Thoracic aorta (tissue), 2 donors: ENCODE measurements at regions not wholly inside any gene's neighbourhood (a gene's known extent, or its start where the extent isn't known, plus 50 kb on each side); places are given as distances from the start of the nearest gene placed in this dataset.

Source experiments
- ATAC-seq: fragments of 150-250 bp; one replicate; pipeline ENCODE4 v1.8.0; 2017; ENCODE audit warnings: low read depth; ENCODE audit not compliant: insufficient number of reproducible peaks, low FRiP score
- DNase-seq: peaks from one replicate; pipeline ENCODE4 v3.0.0-alpha.2; 2020; ENCODE audit warnings: low spot score
- H3K27ac ChIP-seq, 2 donors: fragments of 200-600 bp; sonication (generic); 1 replicate in 1 of 2; 2 replicates in 1 of 2; pipeline ENCODE4 v1.5.1; 2016; ENCODE audit warnings: mild to moderate bottlenecking in 2 of 2, moderate library complexity in 2 of 2
- H3K27me3 ChIP-seq: fragments of 200-600 bp; sonication (generic); replicated peaks from 2 replicates; pipeline ENCODE4 v1.6.0; 2016; ENCODE audit warnings: mild to moderate bottlenecking; ENCODE audit not compliant: insufficient read depth
- H3K36me3 ChIP-seq: fragments of 200-600 bp; sonication (generic); one replicate; pipeline ENCODE4 v1.5.1; 2016
- H3K4me1 ChIP-seq, 2 donors: fragments of 200-600 bp; sonication (generic); 1 replicate in 1 of 2; 2 replicates in 1 of 2; pipeline versions ENCODE4 v1.5.1 to v1.6.0; 2016; ENCODE audit warnings: low read depth in 2 of 2, mild to moderate bottlenecking in 1 of 2; ENCODE audit not compliant: control insufficient read depth in 1 of 2
- H3K4me3 ChIP-seq: fragments of 200-600 bp; sonication (generic); 2 replicates; pipeline ENCODE4 v1.5.1; 2016; ENCODE audit warnings: mild to moderate bottlenecking
- H3K9me3 ChIP-seq: fragments of 200-600 bp; sonication (generic); 2 replicates; pipeline ENCODE4 v1.5.1; 2016
- CTCF ChIP-seq: fragments of 200-600 bp; sonication (generic); IDR thresholded peaks from one replicate; pipeline ENCODE4 v1.5.1; 2019; ENCODE audit warnings: antibody characterized with exemption

- no peaks in the 10 kb centered on the region for H3K36me3 ChIP-seq
- no peak overlapping the region for H3K27ac ChIP-seq
- no peak for DNase-seq
- TF ChIP-seq CTCF = no peak
- no peak for ATAC-seq
- no peak overlapping the region for H3K4me3 ChIP-seq
- no peaks in the 10 kb centered on the region for H3K4me1 ChIP-seq
- H3K27me3 ChIP-seq = no peaks in the 10 kb centered on the region
- H3K9me3 ChIP-seq = no peaks in the 10 kb centered on the region
Measured at GRCh38 chr16:73503093-73503492, 455.2 kb upstream of the ZFHX3 start.

GRCh38 chr16:73499276-73499675, 451.3 kb upstream of the ZFHX3 start:
- H3K4me3 ChIP-seq = no peak overlapping the region
- no peak overlapping the region for H3K27ac ChIP-seq
- no peaks in the 10 kb centered on the region for H3K27me3 ChIP-seq
- DNase-seq (no peak), ATAC-seq (no peak)
- TF ChIP-seq CTCF = no peak
- H3K9me3 ChIP-seq = no peaks in the 10 kb centered on the region
- no peaks in the 10 kb centered on the region for H3K36me3 ChIP-seq
- H3K4me1 ChIP-seq = no peaks in the 10 kb centered on the region

GRCh38 chr16:73485880-73486279, 438.0 kb upstream of the ZFHX3 start:
- Histone ChIP-seq H3K4me1 (no peaks in the 10 kb centered on the region), H3K27me3 (no peaks in the 10 kb centered on the region), H3K4me3 (no peak overlapping the region), H3K9me3 (no peaks in the 10 kb centered on the region), H3K36me3 (no peaks in the 10 kb centered on the region), H3K27ac (no peak overlapping the region)
- no peak for DNase-seq
- ATAC-seq = no peak
- TF ChIP-seq CTCF = no peak

GRCh38 chr16:73483934-73484711, 436.2 kb upstream of the ZFHX3 start:
- no peaks in the 10 kb centered on the region for H3K36me3 ChIP-seq
- no peak overlapping the region for H3K27ac ChIP-seq
- no peak for ATAC-seq
- no peak for TF ChIP-seq CTCF
- H3K27me3 ChIP-seq = no peaks in the 10 kb centered on the region
- no peak overlapping the region for H3K4me3 ChIP-seq
- H3K4me1 ChIP-seq = no peaks in the 10 kb centered on the region
- no peaks in the 10 kb centered on the region for H3K9me3 ChIP-seq
- DNase-seq = no peak

- no peak for DNase-seq
- Histone ChIP-seq H3K9me3 (no peaks in the 10 kb centered on the region), H3K36me3 (no peaks in the 10 kb centered on the region), H3K27me3 (no peaks in the 10 kb centered on the region), H3K27ac (no peak overlapping the region), H3K4me1 (no peaks in the 10 kb centered on the region), H3K4me3 (no peak overlapping the region)
- no peak for TF ChIP-seq CTCF
- no peak for ATAC-seq
Measured at GRCh38 chr16:73483076-73483791, 435.3 kb upstream of the ZFHX3 start.
